ENCODE measurements at regions not wholly inside any gene's neighbourhood (a gene's known extent, or its start where the extent isn't known, plus 50 kb on each side); places are given as distances from the start of the nearest gene placed in this dataset.
"Not testable (repeated sequence)": the region's sequence is repeated elsewhere in the genome, so short reads cannot be mapped to it uniquely, and the experiment has no call there.

DNA sequence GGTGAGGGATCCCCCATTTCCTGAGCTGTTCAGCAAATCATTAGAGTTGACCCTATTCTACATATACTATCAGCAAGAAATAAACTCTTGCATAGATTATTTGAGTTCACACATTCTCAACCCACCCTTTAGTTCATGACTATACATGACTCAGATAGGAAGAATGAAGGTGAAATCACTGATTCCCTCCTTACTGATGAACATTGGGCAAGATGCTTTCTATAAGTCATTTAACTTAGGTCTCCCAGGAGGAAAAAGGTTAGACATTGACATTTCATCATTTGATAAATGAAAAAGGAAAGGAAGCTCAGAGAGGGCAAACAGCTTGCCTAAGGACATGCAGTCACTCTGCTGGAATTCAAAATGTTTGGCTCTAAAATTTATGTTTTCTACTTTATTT lies 408.0 kb downstream of the TMEM182 start:
- DNase-seq, result no peak

- no peak for DNase-seq
Observed at GRCh38 chr2:103172821-103173220, 411.0 kb downstream of the TMEM182 start.

GRCh38 chr2:103174711-103175110 lies 412.9 kb downstream of the TMEM182 start:
- DNase-seq, result no peak

GRCh38 chr2:103176294-103176915 lies 414.6 kb downstream of the TMEM182 start:
- no peak for DNase-seq

GRCh38 chr2:103179798-103180197 lies 418.0 kb downstream of the TMEM182 start:
- no peak for DNase-seq

DNA sequence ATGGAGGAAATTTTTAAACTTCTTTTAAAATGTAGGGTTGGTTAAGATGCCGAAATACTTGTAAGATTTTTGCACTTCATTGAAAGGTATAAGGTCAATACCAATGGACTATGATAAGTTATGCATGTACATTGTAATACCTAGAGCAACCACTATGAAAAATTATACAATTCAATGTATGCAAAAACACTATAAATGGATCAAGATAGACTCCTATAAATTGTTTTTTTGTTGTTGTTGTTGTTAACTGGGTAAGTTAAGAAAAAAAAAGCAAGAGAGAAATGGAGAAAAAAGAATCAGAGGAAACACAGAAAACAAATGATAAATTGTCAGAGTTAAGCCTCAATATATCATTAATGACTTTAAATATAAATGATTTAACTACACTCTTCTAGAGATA lies 421.2 kb downstream of the TMEM182 start:
- DNase-seq, result no peak

GRCh38 chr2:103196802-103197201 lies 435.0 kb downstream of the TMEM182 start:
- DNase-seq, result no peak

DNA sequence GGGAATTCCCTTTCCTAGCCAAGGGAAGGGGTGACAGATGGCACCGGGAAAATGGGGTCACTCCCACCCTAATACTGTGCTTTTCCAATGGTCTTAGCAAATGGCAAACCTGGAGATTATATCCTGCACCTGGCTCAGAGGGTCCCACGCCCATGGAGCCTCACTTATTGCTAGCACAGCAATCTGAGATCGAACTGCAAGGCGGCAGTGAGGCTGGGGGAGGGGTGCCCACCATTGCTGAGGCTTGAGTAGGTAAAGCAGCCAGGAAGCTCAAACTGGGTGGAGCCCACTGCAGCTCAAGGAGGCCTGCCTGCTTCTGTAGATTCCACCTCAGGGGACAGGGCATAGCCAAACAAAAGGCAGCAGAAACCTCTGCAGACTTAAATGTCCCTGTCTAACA lies 438.9 kb downstream of the TMEM182 start:
- DNase-seq, result not testable (repeated sequence)

DNA sequence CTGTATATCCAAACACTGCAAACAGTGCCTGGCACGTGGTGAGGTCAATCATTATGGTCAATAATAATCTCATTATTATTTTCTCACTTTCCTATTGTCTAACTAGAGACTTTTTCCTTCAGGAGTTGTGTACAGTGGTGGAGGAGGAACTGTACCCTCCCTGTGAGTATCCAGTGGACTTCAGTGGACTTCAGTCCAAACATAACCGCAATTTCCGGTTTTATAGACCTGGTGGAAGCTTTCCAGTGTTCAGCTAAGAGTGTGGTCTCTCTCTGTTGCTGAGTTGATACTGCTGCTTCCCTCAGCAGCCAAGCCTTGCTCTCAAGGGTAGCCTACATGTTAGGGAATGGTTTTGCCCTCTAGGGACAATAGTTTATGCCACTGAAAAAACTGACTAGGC lies 447.1 kb downstream of the TMEM182 start:
- no peak for DNase-seq

DNA sequence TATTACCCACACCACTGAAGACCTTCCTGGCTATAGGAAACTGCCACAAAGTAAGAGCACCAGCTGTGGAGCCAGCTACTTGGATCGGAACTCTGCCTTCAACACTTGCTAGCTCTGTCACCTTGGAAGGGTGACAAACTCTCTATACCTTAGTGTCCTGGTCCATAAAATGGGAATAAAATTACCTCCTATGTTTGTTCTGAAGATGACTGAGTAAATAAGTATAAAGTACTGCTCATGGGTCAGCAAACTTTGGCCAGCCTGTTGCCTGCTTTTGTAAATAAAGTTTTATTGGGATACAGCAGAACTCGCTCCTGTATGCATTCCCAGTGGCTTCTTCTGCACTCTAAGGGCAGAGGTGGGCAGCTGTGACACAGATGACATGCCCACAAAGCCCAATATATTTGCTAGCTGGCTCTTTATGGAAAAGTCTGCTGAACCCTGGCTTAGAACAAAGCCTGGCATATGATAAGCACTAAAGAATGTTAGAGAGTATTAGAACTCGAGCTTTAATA lies 451.3 kb downstream of the TMEM182 start:
- no peak for DNase-seq

DNA sequence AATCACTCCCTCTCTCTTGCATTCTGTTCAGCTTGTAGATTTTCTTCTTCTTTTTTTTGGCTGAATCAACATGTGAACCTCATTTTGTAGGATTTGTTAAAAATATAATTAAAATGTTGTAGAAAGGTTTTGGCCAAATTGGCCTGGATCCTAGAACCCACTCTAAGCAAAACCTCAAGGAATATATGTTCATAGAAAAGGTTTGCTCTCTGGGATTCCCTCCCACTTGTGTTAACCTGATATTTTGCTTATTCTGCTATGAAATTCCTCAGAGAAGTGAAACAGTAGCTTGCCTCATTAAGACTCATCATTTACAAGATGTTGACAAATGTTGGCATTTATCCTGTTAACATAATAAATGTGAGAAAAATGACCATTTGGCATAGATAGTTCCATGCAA lies 456.7 kb downstream of the TMEM182 start:
- no peak for DNase-seq

DNA sequence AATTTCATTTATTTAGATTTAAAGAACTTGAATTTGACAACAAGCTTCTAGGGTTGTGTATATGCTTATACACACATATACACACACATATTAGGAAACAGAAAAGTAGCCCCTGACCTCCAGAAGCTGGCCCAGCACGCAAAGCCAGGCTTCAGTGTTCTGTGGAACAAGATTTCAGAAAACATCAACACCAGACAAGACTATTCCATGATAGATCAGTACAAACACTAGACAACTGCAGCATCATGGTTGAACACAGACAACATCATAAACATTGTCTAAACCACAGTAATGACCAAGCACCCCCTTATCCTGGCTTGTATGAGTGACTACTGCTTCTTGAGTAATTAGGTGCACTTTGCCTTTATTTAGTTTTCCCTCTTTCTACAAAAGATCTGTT lies 457.6 kb downstream of the TMEM182 start:
- DNase-seq, result no peak

GRCh38 chr2:103222969-103223368 lies 461.1 kb downstream of the TMEM182 start:
- DNase-seq, result no peak

DNA sequence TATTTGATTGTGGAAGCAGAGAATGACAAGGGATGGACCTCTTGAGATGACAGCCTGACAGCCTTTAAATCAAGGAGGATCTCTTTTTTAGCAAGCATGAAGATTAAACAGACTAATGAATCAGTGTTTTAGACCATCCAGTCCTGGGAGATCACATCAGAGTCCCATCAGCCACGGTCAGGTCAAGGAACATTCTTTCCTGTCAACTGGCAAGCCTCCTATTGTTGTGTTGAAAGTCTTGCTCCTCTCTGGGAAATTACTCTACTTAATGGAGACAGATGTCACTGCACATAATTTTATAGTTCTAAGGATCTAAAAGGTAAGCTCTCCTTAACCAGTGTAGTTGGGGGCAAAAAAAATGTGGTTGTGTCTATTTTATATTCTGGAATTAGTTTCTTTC lies 469.0 kb downstream of the TMEM182 start:
- DNase-seq, result no peak

- no peak for DNase-seq
Observed at GRCh38 chr2:103232865-103233264, 471.0 kb downstream of the TMEM182 start.

GRCh38 chr2:103233691-103234090 lies 471.9 kb downstream of the TMEM182 start:
- DNase-seq, result no peak

DNA sequence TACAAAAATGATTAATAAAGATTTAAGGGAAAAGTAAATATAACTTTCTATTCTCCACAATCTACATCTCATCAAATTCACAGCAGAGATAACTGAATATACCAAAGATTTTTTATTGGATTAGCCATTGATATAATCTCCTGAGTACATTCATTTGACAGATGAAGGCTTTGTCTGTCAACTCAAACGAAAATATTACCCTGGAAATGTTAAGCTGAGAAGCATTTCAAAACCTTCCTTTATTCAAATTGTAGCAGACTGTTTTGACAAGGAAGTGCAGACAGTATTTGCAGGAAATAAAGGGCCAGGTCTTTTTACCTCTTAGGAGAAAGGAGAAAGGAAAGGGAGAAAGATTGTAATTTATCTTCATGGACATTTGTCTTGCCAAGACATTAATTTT lies 473.5 kb downstream of the TMEM182 start:
- DNase-seq, result no peak

DNA sequence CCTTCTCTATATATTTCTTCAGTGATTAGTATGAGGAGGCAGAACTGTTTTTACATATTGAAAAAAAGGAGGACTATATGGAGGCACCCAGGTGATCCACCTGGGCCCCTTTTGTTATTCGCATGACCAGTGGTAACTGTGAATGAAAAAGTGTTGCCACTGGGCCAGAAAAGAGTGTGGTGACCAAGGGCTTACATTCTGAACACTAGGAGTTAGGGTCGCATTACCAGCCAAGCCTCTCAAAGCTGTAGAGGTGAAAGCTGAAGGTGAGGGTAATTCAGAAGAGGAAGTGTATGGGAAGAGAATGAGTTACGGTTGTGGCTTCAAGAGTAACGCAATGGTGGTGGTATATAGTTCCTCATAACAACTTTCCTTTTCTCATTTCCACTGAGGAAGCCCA lies 487.6 kb downstream of the TMEM182 start:
- no peak for DNase-seq

GRCh38 chr2:103252781-103253180 lies 490.9 kb downstream of the TMEM182 start:
- DNase-seq, result no peak

DNA sequence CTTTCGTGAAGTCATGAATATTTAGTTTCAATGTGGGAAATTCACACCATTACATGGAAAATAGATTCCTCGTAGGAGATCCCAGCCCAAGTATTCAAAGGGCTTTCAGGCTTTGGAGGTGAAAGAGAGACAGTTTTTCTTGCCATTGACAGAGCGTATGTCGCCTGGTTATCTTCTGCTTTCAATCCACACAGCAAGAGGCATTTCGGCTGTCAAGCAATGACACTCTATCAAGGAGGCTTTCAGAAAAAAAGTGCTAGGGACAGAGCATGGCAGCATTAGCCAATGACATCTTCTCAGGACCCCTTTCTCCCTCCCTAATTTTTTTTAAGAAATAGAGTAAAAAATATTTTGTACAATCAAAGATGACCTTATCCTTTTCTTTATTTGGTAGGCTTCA lies 492.8 kb downstream of the TMEM182 start:
- DNase-seq, result no peak

- no peak for DNase-seq
Observed at GRCh38 chr2:103264058-103264768, 502.4 kb downstream of the TMEM182 start.

GRCh38 chr2:103265521-103265920 lies 503.7 kb downstream of the TMEM182 start:
- no peak for DNase-seq

DNA sequence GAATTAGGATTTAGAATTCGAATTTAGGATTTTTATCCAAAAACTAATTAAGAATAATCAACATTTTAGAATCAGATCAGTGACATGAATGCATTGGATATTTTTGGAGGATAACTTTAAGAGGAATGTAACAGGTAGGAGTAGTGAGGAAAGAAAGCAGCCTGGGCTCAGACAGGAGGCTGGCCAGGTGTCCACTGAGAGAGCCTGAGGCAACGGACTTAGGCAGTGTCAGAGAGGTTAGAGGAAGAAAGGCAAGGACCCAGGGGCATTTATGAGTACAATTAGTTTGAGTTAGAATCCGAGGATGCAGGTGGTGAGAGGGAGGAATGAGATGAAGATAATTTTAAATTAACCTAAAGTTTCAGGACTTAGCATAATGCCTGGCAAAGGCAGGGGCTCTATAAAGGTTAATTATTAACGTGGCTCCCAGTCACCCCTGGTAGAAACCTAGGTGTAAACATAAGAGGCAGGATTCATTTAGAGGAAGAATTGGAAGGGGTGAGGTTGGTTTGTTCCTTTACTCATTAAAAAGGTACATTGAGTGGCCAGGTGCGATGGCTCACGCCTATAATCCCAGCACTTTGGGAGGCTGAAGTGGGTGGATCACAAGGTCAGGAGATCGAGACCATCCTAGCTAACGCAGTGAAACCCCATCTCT lies 507.1 kb downstream of the TMEM182 start:
- DNase-seq, result no peak

DNA sequence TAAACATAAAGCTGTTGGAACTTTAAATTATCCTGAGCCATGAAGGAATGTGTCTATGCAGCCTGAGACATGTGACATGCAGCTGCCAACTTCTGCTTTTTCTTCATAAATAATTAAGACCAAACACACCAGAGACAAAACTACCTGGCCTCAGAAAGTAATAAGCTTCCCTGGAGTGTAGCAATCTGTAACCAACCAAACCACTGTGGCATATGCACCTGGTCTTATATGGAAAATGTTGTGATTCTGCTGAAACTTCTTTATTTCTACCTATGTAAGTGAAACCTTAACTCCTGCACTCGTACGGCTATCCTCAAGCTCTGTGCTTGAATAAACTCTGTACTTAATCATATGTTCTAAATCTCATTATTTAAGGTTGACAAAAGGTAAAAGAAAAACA lies 515.0 kb downstream of the TMEM182 start:
- DNase-seq, result no peak
